NCI-H226 (cell line): ENCODE measurements at regions not wholly inside any gene's neighbourhood (a gene's known extent, or its start where the extent isn't known, plus 50 kb on each side); places are given as distances from the start of the nearest gene placed in this dataset.

Source experiments
- DNase-seq: peaks from one replicate; pipeline ENCODE4 v3.0.0-alpha.2; 2015

DNA sequence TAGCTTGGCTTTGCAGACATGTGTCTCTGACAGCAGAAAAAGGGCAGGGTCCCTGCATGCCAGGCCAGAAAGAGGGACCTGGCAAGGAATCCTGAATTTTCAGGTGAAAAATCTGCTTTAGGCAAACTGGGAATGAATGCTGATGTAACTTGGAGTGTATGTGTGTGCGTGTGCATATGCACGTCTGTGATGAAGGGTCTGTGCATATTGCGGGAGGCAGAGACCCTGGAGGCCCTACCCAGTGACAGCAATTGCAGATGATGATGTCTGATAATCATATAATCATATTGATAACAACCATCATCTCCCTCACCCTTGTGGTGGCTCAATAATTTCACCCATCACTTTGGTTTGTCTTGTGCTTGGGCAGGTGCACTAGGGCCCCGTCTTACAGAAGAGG, 80.7 kb upstream of the SDK2 start:
- no peak for DNase-seq

DNA sequence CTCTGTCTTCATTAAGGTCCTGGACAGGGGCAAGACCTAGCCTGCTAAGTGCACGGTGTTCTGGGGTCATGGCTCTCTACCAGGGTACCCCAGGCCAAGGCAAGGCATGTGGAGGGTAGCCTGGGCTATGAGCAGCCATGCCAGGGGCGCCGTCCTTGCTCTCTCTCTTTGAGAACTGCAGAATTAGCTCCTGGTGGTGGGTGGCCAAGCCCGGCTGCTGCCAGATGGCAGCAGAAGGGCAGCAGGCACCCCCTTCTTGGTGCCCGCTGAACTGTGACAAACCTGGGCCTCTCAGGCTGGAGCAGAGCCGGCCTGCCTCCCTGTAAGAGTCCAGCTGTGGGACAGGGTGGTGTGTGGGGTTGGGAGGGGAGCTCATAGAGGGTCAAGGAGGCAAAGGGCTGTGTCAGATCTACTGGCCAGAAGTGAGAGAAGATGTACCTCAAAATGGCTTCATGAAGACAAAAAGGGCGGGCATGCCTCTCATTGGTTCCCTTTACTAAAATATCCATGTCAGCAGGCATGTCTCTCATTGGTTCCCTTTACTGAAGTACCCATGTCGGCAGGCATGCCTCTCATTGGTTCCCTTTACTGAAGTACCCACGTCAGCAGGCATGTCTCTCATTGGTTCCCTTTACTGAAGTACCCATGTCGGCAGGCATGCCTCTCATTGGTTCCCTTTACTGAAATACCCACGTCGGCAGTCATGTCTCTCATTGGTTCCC, 81.7 kb upstream of the SDK2 start:
- no peak for DNase-seq

- DNase-seq, result no peak
These were observed 83.7 kb upstream of the SDK2 start for GRCh38 chr17:73727941-73728340.

- no peak for DNase-seq
These were observed 84.9 kb upstream of the SDK2 start for GRCh38 chr17:73729101-73729500.

DNA sequence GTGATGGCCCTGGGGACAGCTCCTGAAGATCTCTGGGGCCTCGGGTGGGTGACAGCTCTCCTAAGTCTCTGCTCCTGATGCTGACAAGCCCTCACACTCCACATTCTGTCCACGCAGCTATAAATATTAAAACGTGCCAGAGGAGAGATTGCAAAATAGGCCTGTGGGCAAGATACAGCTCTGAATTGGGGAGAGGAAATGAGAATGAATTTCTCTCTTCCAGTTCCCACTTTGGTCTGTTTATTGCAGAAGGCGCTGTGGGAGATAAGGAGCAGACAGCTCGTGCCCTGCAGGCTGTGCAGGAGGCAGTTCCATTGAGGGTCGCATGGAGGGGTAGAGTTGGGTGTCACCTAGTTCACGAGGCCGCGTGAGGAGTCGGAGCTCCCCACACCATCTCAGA, 87.5 kb upstream of the SDK2 start:
- no peak for DNase-seq

DNA sequence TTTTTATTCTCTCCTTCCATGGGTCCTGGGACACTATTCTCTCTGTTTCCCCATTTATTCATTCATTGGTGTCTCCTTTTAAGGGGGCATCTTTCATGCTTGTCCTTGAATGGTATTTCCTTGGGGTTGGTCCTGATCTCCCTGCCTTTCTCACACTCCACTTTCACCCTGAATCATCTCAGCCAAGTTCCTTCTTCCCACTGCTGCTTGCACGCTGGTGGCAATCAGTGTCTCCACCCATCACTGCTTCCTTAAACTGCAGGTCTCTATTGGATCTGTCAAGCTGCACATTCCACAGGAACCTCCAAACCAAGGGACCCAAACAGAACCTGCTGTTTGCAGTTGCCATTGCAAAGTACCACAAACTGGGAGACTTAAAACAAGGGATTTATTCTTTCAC, 89.3 kb upstream of the SDK2 start:
- no peak for DNase-seq

GRCh38 chr17:73735245-73735644, 91.0 kb upstream of the SDK2 start:
- DNase-seq, result no peak

DNA sequence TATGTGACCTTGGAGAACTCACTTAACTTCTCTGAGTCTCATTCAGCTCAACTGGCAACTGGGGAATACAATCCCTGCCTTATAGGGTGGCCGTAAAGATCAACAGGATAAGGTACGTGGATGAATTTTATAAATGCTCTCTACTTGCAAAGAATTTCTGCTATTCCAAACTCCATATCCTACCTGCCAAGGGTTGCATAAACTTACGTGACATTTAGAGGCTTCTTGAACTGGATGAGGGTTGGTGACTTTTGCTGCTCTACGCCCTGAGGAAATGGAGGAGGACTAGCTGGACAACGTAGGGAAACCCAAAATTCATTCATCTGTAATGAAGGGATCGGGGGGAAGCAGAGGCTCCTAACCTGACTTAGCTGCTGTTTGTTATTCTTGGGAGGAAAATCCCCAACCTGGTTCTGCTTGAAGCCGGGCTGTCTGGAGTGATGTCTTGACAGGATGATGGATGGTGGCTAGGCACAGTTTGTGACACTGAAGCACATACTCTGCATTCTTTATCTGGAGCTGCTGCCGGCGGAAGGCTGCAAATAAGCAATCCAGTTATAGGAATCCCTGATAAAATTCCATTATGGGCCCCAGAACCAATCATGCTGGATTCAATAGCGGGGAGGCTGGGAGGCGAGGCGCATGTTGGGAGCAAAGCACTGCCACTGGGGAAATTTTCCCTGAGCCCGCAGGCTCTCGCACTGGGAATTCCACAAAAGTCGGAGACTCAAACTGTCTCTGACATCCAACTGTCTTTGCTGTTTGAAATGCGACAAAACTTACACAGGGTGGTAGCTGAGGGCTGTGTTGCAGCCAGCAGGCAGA, 94.7 kb upstream of the SDK2 start:
- no peak for DNase-seq

DNA sequence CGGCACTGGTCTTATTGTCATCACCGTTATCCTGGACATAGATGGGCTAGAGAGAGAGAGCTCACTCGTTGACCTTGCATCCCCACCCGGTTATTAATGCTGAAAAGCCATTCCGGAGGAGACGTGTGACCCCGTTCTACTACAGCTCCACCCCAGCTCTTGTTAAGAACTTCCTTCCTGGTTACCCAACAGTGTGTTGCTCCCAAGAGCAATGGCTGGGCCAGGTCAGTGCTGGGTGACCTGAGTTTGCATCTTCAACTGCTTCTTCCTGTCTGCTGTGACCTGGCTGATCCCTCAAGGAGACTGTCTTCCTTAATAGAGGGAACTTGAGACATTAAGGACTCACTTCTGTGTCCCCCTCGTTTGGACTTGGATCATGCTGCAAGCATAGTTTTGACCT, 96.1 kb upstream of the SDK2 start:
- no peak for DNase-seq

DNA sequence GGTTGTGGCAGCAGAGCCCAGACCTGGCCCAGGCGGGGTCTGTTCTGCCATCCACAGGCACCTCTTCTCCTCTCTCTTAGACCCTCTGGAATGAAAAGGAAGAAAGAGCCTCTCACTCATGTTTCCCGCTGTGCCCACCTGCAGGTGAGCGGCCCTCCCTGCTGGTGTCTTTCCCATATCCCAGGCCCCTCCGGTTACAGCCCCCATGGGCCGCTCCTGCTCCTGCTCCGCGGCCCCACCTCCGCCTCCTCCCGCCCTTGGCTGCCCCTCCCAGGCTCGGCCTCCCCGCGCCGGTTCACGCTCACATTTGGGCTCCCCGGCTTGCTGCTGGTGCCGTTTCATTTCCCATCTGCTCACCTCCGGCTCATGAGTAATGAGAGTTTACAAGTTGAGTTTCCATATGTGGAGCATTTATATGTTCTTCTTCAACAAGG, 98.7 kb upstream of the SDK2 start:
- DNase-seq, result no peak

DNA sequence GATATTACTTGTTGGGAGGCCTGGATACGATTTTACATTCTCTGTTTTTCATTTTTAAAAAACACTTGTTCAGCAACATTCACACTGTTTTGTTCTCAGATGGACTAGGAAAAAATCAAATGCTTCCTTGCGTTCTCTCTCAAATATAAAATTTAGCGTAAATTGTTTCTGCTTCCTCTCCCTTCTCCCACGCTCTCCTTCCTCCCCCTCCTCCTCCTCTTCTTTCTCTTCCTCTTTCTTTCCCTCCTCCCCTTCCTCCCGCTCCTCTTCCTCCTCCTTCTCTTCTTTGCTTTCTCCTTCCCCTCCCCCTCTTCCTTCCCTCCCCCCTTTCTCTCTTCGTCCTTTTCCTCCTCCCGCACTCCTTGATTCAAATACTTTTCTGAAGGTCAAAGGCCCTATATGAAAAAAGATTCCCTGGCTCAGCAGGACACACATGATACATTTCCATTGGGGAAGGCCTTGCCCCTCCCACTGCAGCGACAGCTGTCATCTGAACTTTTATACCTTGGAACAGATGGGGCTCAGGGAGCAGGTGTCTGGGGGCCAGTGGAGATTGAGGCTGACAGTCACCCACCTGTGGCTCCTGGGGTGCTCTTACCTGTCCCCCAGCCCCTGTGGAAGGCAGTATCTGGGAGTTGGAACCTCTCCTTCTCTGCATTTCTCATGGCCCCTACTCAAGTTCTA, 99.4 kb upstream of the SDK2 start:
- no peak for DNase-seq

- DNase-seq, result no peak
These were observed 100.2 kb upstream of the SDK2 start for GRCh38 chr17:73744411-73744810.

DNA sequence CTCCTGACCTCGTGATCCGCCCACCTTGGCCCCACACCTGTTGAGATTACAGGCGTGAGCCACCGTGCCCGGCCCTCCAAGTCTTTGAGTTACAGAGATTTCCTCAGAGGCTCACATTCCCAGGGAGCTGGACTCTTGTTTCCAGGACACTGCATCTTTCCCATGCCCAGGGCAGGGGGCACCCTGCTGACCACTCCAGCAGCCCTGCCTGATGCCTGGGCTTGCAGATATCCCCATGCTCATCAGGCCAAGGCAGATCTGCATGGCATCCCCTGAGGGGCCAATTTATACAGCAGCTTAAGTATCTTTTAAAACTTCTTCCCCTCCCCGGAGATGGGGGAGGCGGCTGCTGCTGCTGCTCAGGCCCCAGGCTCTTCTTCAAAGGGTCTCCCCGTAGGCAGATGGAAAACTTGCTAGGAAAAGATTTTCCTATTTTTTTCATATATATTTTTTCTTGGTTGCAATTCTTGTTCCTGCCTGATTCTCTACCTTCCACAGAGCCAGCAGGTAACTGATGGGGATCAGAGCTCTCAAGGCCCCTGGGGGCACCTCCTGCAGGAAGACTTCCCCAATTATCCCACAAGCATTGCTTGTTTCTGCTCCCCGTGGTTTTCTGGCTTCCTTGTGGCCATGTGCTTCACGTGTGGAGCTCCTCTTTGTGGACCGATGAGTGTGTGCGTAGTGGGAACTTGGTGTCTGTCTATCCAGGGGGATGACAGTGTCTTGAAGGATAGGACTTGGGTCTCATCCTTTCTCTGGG, 102.2 kb upstream of the SDK2 start:
- no peak for DNase-seq

DNA sequence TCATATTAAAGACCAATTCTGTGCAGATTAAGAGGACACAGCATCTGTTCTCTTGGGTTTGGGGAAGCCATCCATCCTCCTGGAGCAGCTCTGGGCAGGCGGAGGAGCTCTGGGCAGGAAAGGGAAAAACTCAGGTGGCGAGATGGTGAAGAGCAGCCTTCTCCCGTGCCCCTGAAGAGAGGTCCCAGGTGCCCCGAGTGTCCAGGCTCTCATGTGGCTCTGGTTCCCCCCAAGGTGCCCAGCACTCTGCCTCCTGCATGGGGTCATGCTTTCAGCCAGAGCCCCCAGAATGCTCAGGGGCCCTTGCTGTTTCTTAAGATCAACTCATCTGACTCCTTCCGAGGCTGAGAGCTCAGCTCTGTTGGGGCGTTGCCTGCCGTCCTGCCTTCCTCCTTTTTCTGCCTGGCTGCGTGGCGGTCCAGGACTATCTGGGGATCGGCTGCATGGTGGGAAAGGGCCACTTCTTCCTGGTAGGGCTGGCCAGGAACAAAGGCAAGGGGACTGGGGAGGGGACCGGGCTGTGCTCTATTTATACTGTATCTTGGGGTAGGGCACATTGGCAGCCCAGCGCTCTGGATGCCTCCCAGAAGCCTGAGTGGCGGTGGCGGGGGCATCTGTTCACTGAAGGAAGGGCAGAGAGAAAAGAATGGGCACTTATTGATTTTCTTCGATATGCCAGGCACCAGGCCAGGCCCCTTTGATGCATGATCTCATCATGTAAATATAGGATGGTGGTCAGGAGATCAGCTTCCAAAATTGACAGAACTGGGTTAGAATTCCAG, 103.2 kb upstream of the SDK2 start:
- no peak for DNase-seq

DNA sequence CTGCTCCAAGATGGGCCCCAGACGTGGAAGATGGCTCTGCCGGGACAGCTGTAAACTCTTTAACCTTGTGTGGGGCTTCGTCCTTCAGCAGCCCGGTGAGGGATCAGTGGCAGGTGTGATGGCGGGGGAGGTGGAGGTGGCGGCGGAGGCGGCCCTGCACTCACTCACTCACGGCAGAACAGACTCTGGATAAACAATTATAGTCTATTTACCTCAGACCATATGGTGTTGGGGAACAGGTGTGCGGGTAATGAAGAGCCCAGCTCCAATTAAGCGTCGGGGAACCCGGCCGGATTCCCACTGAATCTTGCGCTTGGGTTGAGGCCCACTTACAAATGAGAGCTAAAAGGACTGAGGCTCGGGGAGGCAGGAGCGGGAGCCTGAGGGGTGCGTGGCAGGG, 104.3 kb upstream of the SDK2 start:
- DNase-seq, result no peak

- DNase-seq, result no peak
These were observed 105.1 kb upstream of the SDK2 start for GRCh38 chr17:73749337-73749823.

GRCh38 chr17:73749928-73750605, 105.8 kb upstream of the SDK2 start:
- DNase-seq, result no peak

DNA sequence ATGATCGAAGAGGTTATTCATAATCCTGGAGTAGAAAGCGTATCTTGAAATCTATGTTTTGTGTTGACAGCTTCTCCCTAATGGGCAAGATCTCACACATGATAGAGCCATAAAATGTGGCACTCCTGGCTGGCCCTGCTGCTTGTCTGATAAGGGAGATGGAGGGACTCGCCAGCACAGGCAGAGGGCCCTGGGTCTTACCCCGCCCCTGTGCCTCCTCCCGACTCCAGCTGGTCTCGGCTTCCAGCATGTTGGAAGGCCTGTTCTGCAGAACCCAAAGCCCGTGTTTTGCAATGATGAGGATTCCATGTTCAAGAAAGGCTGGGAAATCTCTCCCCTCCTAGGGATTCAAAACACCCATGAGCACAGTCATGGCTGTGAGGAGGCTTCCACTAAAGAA, 106.7 kb upstream of the SDK2 start:
- DNase-seq, result no peak

- DNase-seq, result no peak
These were observed 109.7 kb upstream of the SDK2 start for GRCh38 chr17:73753751-73754496.

GRCh38 chr17:73754886-73755400, 110.7 kb upstream of the SDK2 start:
- no peak for DNase-seq

- DNase-seq, result no peak
These were observed 113.2 kb upstream of the SDK2 start for GRCh38 chr17:73757420-73757819.
